ENCODE measurements at regions not wholly inside any gene's neighbourhood (a gene's known extent, or its start where the extent isn't known, plus 50 kb on each side); places are given as distances from the start of the nearest gene placed in this dataset.
A peak's percentile ranks its signal among the peaks of the same experiment; 100 is the strongest.

GRCh38 chr4:20302336-20302735, 50.6 kb downstream of the SLIT2 start:
- DNase-seq, result no peak
- H3K27me3 ChIP-seq, result peaks cover 10% of the 10 kb centered on the region
- no peaks in the 10 kb centered on the region for H3K9me3 ChIP-seq
- H3K36me3 ChIP-seq, result no peaks in the 10 kb centered on the region
- no peak for TF ChIP-seq CTCF (IDR thresholded peaks at IDR 0.05; ENCODE audit: low read depth, low read length)
- no peaks in the 10 kb centered on the region for H3K4me1 ChIP-seq
- H3K4me3 ChIP-seq (ENCODE audit: low read depth, low read length), result no peak overlapping the region

- H3K27me3 ChIP-seq, result no peaks in the 10 kb centered on the region
- no peaks in the 10 kb centered on the region for H3K36me3 ChIP-seq
- H3K4me1 ChIP-seq, result no peaks in the 10 kb centered on the region
- TF ChIP-seq CTCF (IDR thresholded peaks at IDR 0.05; ENCODE audit: low read depth, low read length), result peak; percentile 40
- DNase-seq, result peak; percentile 9
- no peak overlapping the region for H3K4me3 ChIP-seq (ENCODE audit: low read depth, low read length)
- no peaks in the 10 kb centered on the region for H3K9me3 ChIP-seq
Measured at GRCh38 chr4:20305976-20306375, 54.3 kb downstream of the SLIT2 start.

GRCh38 chr4:20311856-20312255, 60.2 kb downstream of the SLIT2 start:
- Histone ChIP-seq H3K9me3 (no peaks in the 10 kb centered on the region), H3K4me3 (ENCODE audit: low read depth, low read length) (no peak overlapping the region), H3K36me3 (no peaks in the 10 kb centered on the region), H3K27me3 (no peaks in the 10 kb centered on the region; the same call in 1 of the 2 replicates), H3K4me1 (no peaks in the 10 kb centered on the region)
- TF ChIP-seq CTCF (IDR thresholded peaks at IDR 0.05; ENCODE audit: low read depth, low read length), result no peak
- DNase-seq, result no peak

- DNase-seq, result peak; percentile 65
Measured at GRCh38 chr4:20313237-20314030, 61.7 kb downstream of the SLIT2 start.

GRCh38 chr4:20317424-20317985, 65.8 kb downstream of the SLIT2 start:
- no peak for TF ChIP-seq CTCF (IDR thresholded peaks at IDR 0.05; ENCODE audit: low read depth, low read length)
- no peaks in the 10 kb centered on the region for H3K9me3 ChIP-seq
- no peak for DNase-seq
- H3K4me3 ChIP-seq (ENCODE audit: low read depth, low read length), result no peak overlapping the region
- peaks cover 26% of the 10 kb centered on the region for H3K27me3 ChIP-seq
- H3K36me3 ChIP-seq, result no peaks in the 10 kb centered on the region
- H3K4me1 ChIP-seq, result no peaks in the 10 kb centered on the region

More at GRCh38 chr4:20313237-20314030, 61.7 kb downstream of the SLIT2 start:
- no peaks in the 10 kb centered on the region for H3K36me3 ChIP-seq
- H3K9me3 ChIP-seq, result no peaks in the 10 kb centered on the region
- no peaks in the 10 kb centered on the region for H3K4me1 ChIP-seq
- no peak overlapping the region for H3K4me3 ChIP-seq (ENCODE audit: low read depth, low read length)
- H3K27me3 ChIP-seq, result peaks cover 9% of the 10 kb centered on the region
- TF ChIP-seq CTCF (IDR thresholded peaks at IDR 0.05; ENCODE audit: low read depth, low read length), result peak; percentile 66
